NB4 (cell line): ENCODE measurements at regions not wholly inside any gene's neighbourhood (a gene's known extent, or its start where the extent isn't known, plus 50 kb on each side); places are given as distances from the start of the nearest gene placed in this dataset.

Source experiments
- CTCF ChIP-seq: IDR thresholded peaks from one replicate; pipeline ENCODE4 v1.5.1; 2012; ENCODE audit warnings: low read depth, low read length
- POLR2A ChIP-seq: IDR thresholded peaks from 2 replicates; pipeline ENCODE4 v1.6.1; 2011; ENCODE audit warnings: mild to moderate bottlenecking; ENCODE audit not compliant: insufficient read length; ENCODE audit errors: extremely low read depth

GRCh38 chr11:130813638-130814037 is 102.6 kb downstream of the SNX19 start:
- TF ChIP-seq CTCF = no peak
- TF ChIP-seq POLR2A = no peak
